Uterus (tissue), 2 donors: ENCODE measurements at regions not wholly inside any gene's neighbourhood (a gene's known extent, or its start where the extent isn't known, plus 50 kb on each side); places are given as distances from the start of the nearest gene placed in this dataset.

Experiments
- POLR2A ChIP-seq, 2 donors: fragments of 450-650 bp; IDR thresholded peaks; one replicate each; pipeline ENCODE4 v1.6.1; 2016; ENCODE audit warnings: antibody characterized with exemption in 2 of 2, mild to moderate bottlenecking in 1 of 2, moderate library complexity in 1 of 2
- TF ChIP-seq, protein P1 (sequence below), 4 experiments: fragments of 200-600 bp in 2 of 4; fragments of 450-650 bp in 2 of 4; sonication (generic) in 2 of 4; IDR thresholded peaks; one replicate each; pipeline ENCODE4 v1.5.1; 2016 to 2019; ENCODE audit warnings: antibody characterized with exemption in 4 of 4, mild to moderate bottlenecking in 2 of 4, moderate library complexity in 1 of 4

DNA sequence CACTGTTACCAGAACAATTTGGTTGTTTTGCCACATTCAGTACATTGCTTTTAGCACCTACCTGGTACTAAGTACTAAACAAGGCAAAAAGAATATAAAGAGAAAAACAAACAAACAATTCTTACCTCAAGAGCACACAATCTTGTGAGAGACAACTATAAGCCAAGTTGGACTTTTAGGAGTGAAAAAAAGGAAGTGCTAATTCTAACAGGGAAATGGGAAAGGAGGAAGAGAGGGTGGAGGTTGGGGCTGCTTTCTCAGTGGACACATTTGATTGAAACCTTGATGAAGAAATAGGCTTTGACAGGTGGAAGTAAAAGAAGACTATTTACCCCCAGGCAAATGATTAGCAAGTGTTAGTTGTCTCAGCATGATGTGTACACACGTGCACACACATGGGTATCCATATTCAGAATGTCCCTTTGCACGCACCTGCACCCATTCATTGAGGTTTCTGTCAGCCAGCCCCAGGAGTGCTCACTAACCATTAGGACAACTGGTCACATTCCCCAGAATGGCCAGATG, 302.6 kb downstream of the ACTL7B start:
- TF ChIP-seq, protein P1, sequence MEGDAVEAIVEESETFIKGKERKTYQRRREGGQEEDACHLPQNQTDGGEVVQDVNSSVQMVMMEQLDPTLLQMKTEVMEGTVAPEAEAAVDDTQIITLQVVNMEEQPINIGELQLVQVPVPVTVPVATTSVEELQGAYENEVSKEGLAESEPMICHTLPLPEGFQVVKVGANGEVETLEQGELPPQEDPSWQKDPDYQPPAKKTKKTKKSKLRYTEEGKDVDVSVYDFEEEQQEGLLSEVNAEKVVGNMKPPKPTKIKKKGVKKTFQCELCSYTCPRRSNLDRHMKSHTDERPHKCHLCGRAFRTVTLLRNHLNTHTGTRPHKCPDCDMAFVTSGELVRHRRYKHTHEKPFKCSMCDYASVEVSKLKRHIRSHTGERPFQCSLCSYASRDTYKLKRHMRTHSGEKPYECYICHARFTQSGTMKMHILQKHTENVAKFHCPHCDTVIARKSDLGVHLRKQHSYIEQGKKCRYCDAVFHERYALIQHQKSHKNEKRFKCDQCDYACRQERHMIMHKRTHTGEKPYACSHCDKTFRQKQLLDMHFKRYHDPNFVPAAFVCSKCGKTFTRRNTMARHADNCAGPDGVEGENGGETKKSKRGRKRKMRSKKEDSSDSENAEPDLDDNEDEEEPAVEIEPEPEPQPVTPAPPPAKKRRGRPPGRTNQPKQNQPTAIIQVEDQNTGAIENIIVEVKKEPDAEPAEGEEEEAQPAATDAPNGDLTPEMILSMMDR (IDR thresholded peaks at IDR 0.05) = no peak
- TF ChIP-seq POLR2A (IDR thresholded peaks at IDR 0.05) = no peak
